Mesothelial cell of epicardium (in vitro differentiated cells): ENCODE measurements at regions not wholly inside any gene's neighbourhood (a gene's known extent, or its start where the extent isn't known, plus 50 kb on each side); places are given as distances from the start of the nearest gene placed in this dataset.
A peak's percentile ranks its signal among the peaks of the same experiment; 100 is the strongest.

Experiments
- DNase-seq, 2 experiments: peaks; one replicate each; pipeline ENCODE4 v3.0.0; 2021; ENCODE audit warnings: low spot score in 2 of 2; ENCODE audit not compliant: unreplicated experiment in 2 of 2
- H3K27ac Mint-ChIP-seq: 2 replicates; pipeline ENCODE4 v1.8.0; 2021; ENCODE audit warnings: mixed read lengths
- H3K27me3 Mint-ChIP-seq: 2 replicates; pipeline ENCODE4 v1.8.0; 2021; ENCODE audit warnings: low read depth, mixed read lengths
- H3K36me3 Mint-ChIP-seq: 2 replicates; pipeline ENCODE4 v1.8.0; 2021; ENCODE audit warnings: mixed read lengths
- H3K4me1 Mint-ChIP-seq: 2 replicates; pipeline ENCODE4 v1.8.0; 2021; ENCODE audit warnings: mixed read lengths
- H3K4me3 Mint-ChIP-seq: 2 replicates; pipeline ENCODE4 v1.8.0; 2021; ENCODE audit warnings: mild to moderate bottlenecking, moderate library complexity, mixed read lengths
- H3K9me3 Mint-ChIP-seq: 2 replicates; pipeline ENCODE4 v1.8.0; 2021; ENCODE audit warnings: mixed read lengths
- CTCF ChIP-seq: fragments of 200-600 bp; sonication (generic); IDR thresholded peaks from one replicate; pipeline ENCODE4 v1.5.0; 2021; ENCODE audit warnings: antibody characterized with exemption; ENCODE audit not compliant: unreplicated experiment

GRCh38 chr4:147093206-147093605 lies 147.5 kb upstream of the TTC29 start:
- no peaks in the 10 kb centered on the region for H3K36me3 Mint-ChIP-seq
- no peak for DNase-seq
- no peak for TF ChIP-seq CTCF
- no peaks in the 10 kb centered on the region for H3K27me3 Mint-ChIP-seq
- peaks cover 44% of the 10 kb centered on the region for H3K4me1 Mint-ChIP-seq
- no peak overlapping the region for H3K27ac Mint-ChIP-seq
- H3K4me3 Mint-ChIP-seq = no peak overlapping the region
- no peaks in the 10 kb centered on the region for H3K9me3 Mint-ChIP-seq

GRCh38 chr4:147094238-147094637 lies 148.6 kb upstream of the TTC29 start:
- Mint-ChIP-seq H3K4me3 (no peak overlapping the region), H3K36me3 (no peaks in the 10 kb centered on the region), H3K4me1 (peaks cover 33% of the 10 kb centered on the region), H3K9me3 (no peaks in the 10 kb centered on the region), H3K27me3 (no peaks in the 10 kb centered on the region), H3K27ac (no peak overlapping the region)
- no peak for TF ChIP-seq CTCF
- DNase-seq = no peak

- peak; percentile 82 for TF ChIP-seq CTCF
- H3K9me3 Mint-ChIP-seq = no peaks in the 10 kb centered on the region
- no peak for DNase-seq
- H3K27ac Mint-ChIP-seq = no peak overlapping the region
- H3K4me1 Mint-ChIP-seq = peaks cover 21% of the 10 kb centered on the region
- H3K27me3 Mint-ChIP-seq = no peaks in the 10 kb centered on the region
- H3K36me3 Mint-ChIP-seq = no peaks in the 10 kb centered on the region
- no peak overlapping the region for H3K4me3 Mint-ChIP-seq
These were observed 151.3 kb upstream of the TTC29 start for GRCh38 chr4:147096667-147097604.

- TF ChIP-seq CTCF = no peak
- Mint-ChIP-seq H3K4me3 (no peak overlapping the region), H3K27ac (no peak overlapping the region), H3K36me3 (no peaks in the 10 kb centered on the region), H3K4me1 (peaks cover 11% of the 10 kb centered on the region), H3K27me3 (no peaks in the 10 kb centered on the region), H3K9me3 (peaks cover 11% of the 10 kb centered on the region)
- no peak for DNase-seq
These were observed 156.0 kb upstream of the TTC29 start for GRCh38 chr4:147101678-147102077.

- no peak for TF ChIP-seq CTCF
- H3K9me3 Mint-ChIP-seq = peaks cover 15% of the 10 kb centered on the region
These were observed 156.9 kb upstream of the TTC29 start for GRCh38 chr4:147102596-147102995.

More at GRCh38 chr4:147102596-147102995, 156.9 kb upstream of the TTC29 start:
- no peak overlapping the region for H3K4me3 Mint-ChIP-seq
- no peak overlapping the region for H3K27ac Mint-ChIP-seq
- no peaks in the 10 kb centered on the region for H3K36me3 Mint-ChIP-seq
- H3K27me3 Mint-ChIP-seq = no peaks in the 10 kb centered on the region
- H3K4me1 Mint-ChIP-seq = peaks cover 4% of the 10 kb centered on the region
- no peak for DNase-seq
